ENCODE measurements at regions not wholly inside any gene's neighbourhood (a gene's known extent, or its start where the extent isn't known, plus 50 kb on each side); places are given as distances from the start of the nearest gene placed in this dataset.
A peak's percentile ranks its signal among the peaks of the same experiment; 100 is the strongest.

- Mint-ChIP-seq H3K36me3 (ENCODE audit: low read depth) (no peaks in the 10 kb centered on the region), H3K4me1 (no peaks in the 10 kb centered on the region), H3K4me3 (no peak overlapping the region), H3K27ac (no peak overlapping the region), H3K9me3 (no peaks in the 10 kb centered on the region), H3K27me3 (ENCODE audit: insufficient read depth, low read depth, poor library complexity) (no peaks in the 10 kb centered on the region)
- Histone ChIP-seq H3F3A (replicated peaks; ENCODE audit: low read depth) (no peaks in the 10 kb centered on the region), H3K27ac (ENCODE audit: low read depth) (no peak overlapping the region), H3K9me2 (ENCODE audit: insufficient read depth) (no peaks in the 10 kb centered on the region), H3K27me3 (ENCODE audit: insufficient read depth) (no peaks in the 10 kb centered on the region), H2AFZ (peak overlapping the region; percentile 59), H3K79me2 (replicated peaks; ENCODE audit: insufficient read depth) (no peaks in the 10 kb centered on the region), H3K4me2 (no peak overlapping the region), H3K4me1 (ENCODE audit: insufficient read depth) (no peaks in the 10 kb centered on the region), H3K4me3 (no peak overlapping the region), H3K36me3 (ENCODE audit: insufficient read depth) (no peaks in the 10 kb centered on the region), H4K20me1 (replicated peaks; ENCODE audit: insufficient read depth) (no peaks in the 10 kb centered on the region)
- DNase-seq (ENCODE audit: low spot score) (no peak), ATAC-seq (no peak)
- TF ChIP-seq ZNF114 (CRISPR knock-in tag; IDR thresholded peaks at IDR 0.05) (no peak), EZH2phosphoT487 (IDR thresholded peaks at IDR 0.05; ENCODE audit: unreplicated experiment) (no peak), ETS1 (IDR thresholded peaks at IDR 0.05) (no peak), CREB1 (CRISPR knock-in tag; IDR thresholded peaks at IDR 0.05; ENCODE audit: low read depth) (no peak), EZH2 (IDR thresholded peaks at IDR 0.05; ENCODE audit: low read depth, unreplicated experiment) (no peak)
These were observed 230.3 kb upstream of the MEOX2 start for GRCh38 chr7:15916681-15917380.

GRCh38 chr7:15915686-15916293 lies 229.3 kb upstream of the MEOX2 start:
- no peaks in the 10 kb centered on the region for H3K9me3 Mint-ChIP-seq
- Histone ChIP-seq H3K4me2 (no peak overlapping the region), H2AFZ (no peak overlapping the region), H3K27ac (ENCODE audit: low read depth) (no peak overlapping the region), H3F3A (replicated peaks; ENCODE audit: low read depth) (no peaks in the 10 kb centered on the region), H3K4me3 (no peak overlapping the region), H3K79me2 (replicated peaks; ENCODE audit: insufficient read depth) (no peaks in the 10 kb centered on the region), H3K4me1 (ENCODE audit: insufficient read depth) (no peaks in the 10 kb centered on the region), H3K27me3 (ENCODE audit: insufficient read depth) (no peaks in the 10 kb centered on the region), H4K20me1 (replicated peaks; ENCODE audit: insufficient read depth) (no peaks in the 10 kb centered on the region), H3K9me2 (ENCODE audit: insufficient read depth) (no peaks in the 10 kb centered on the region), H3K36me3 (ENCODE audit: insufficient read depth) (no peaks in the 10 kb centered on the region)
- H3K27me3 Mint-ChIP-seq (ENCODE audit: insufficient read depth, low read depth, poor library complexity) = no peaks in the 10 kb centered on the region
- ATAC-seq = no peak
- TF ChIP-seq ZNF462 (CRISPR knock-in tag; IDR thresholded peaks at IDR 0.05) (no peak), CREB1 (CRISPR knock-in tag; IDR thresholded peaks at IDR 0.05; ENCODE audit: low read depth) (no peak), JUNB (IDR thresholded peaks at IDR 0.05; ENCODE audit: unreplicated experiment) (no peak), ZNF114 (CRISPR knock-in tag; IDR thresholded peaks at IDR 0.05) (no peak)
- H3K27ac Mint-ChIP-seq = no peak overlapping the region
- no peak overlapping the region for H3K4me3 Mint-ChIP-seq
- DNase-seq (ENCODE audit: low spot score) = no peak
- no peaks in the 10 kb centered on the region for H3K36me3 Mint-ChIP-seq (ENCODE audit: low read depth)
- no peaks in the 10 kb centered on the region for H3K4me1 Mint-ChIP-seq

Data from GM23338 (cell line).